ENCODE measurements at regions not wholly inside any gene's neighbourhood (a gene's known extent, or its start where the extent isn't known, plus 50 kb on each side); places are given as distances from the start of the nearest gene placed in this dataset.

DNA sequence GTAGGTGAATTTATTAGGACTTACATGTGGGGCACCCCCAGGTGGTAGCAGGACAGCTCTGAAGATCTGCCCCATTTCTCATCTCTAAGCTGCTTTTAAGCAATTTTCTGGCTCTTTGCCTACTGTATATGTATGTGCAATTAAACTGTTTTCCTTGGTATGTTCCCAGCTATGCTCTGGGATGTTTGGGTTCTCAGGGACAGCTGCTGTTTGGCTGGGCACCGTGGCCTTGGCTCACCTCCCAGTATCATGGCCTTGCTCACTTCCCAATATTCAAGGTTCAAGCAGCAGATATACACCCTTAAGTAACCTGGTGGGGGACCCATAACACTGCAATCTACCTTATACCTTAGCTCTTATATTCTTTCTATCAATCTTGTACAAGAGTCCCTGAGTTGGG lies 53.7 kb upstream of the KITLG start:
- H3K27me3 ChIP-seq, result no peaks in the 10 kb centered on the region
- no peak overlapping the region for H3K27ac ChIP-seq
- peaks cover 4 to 8% (median 7%) of the 10 kb centered on the region in 4 donors for H3K4me1 ChIP-seq
- no peak overlapping the region for H3K4me3 ChIP-seq
- no peak for TF ChIP-seq EP300 (IDR thresholded peaks at IDR 0.05)
- TF ChIP-seq, protein P1, sequence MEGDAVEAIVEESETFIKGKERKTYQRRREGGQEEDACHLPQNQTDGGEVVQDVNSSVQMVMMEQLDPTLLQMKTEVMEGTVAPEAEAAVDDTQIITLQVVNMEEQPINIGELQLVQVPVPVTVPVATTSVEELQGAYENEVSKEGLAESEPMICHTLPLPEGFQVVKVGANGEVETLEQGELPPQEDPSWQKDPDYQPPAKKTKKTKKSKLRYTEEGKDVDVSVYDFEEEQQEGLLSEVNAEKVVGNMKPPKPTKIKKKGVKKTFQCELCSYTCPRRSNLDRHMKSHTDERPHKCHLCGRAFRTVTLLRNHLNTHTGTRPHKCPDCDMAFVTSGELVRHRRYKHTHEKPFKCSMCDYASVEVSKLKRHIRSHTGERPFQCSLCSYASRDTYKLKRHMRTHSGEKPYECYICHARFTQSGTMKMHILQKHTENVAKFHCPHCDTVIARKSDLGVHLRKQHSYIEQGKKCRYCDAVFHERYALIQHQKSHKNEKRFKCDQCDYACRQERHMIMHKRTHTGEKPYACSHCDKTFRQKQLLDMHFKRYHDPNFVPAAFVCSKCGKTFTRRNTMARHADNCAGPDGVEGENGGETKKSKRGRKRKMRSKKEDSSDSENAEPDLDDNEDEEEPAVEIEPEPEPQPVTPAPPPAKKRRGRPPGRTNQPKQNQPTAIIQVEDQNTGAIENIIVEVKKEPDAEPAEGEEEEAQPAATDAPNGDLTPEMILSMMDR (IDR thresholded peaks at IDR 0.05), result no peak
- no peak for ATAC-seq (ENCODE audit: low FRiP score in 2 of 2)
- no peak for DNase-seq
- H3K9me3 ChIP-seq, result no peaks in the 10 kb centered on the region
- WGBS, 2 donors, result 23 to 30% methylated on average over 1 of the region's 1 CpG
- H3K36me3 ChIP-seq, result no peaks in the 10 kb centered on the region

DNA sequence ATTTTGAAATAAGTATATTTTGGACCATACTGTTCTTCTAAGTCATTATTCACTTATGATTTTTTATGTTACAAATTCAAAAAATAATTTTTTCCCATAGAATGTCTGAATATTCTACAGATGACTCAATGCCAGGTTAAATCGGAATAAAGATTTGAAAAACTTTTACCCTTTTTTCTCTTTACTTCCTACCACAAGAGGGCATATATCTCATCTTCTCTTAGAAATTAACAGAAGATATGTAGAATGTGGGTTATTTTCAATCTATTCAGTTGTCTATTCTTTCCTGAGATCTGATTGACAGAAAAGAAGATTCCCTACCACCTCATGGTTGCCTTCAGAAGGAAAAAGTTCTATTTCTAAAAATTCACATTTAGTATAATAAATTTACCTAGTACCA lies 53.0 kb upstream of the KITLG start:
- H3K4me3 ChIP-seq, result no peak overlapping the region
- 81 to 85% methylated on average over 1 of the region's 1 CpG for WGBS, 2 donors
- no peaks in the 10 kb centered on the region for H3K36me3 ChIP-seq
- peaks cover 0 to 2% (median under 1%) of the 10 kb centered on the region in 4 donors for H3K4me1 ChIP-seq
- ATAC-seq (ENCODE audit: low FRiP score in 2 of 2) (no peak), DNase-seq (no peak)
- no peak overlapping the region for H3K27ac ChIP-seq
- no peaks in the 10 kb centered on the region for H3K9me3 ChIP-seq
- no peak for TF ChIP-seq EP300 (IDR thresholded peaks at IDR 0.05)
- TF ChIP-seq POLR2AphosphoS5 (IDR thresholded peaks at IDR 0.05), result no peak
- no peak for TF ChIP-seq POLR2A (IDR thresholded peaks at IDR 0.05)
- H3K27me3 ChIP-seq, result no peaks in the 10 kb centered on the region

DNA sequence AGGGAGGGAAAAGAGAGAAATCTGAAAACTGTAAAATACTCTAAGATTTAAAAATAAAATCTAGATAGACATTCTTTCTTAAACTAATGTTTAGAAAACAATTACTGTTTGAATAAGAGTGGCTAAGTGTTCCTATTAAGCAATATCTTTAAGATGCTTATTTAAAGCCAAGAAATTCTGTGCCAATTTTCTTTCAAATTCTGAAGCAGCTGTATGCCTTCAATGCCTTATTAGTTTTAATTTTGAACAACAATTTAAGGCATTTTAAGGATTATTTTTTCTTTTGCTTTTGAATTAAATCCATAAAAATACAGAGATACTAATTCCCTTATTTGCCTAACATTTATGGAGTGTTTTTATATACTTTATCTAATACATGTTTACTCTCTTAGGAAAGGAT lies 50.3 kb upstream of the KITLG start:
- no peak for TF ChIP-seq POLR2AphosphoS5 (IDR thresholded peaks at IDR 0.05)
- TF ChIP-seq, protein P1 (IDR thresholded peaks at IDR 0.05), result no peak
- TF ChIP-seq EP300 (IDR thresholded peaks at IDR 0.05), result no peak
- no peak for TF ChIP-seq POLR2A (IDR thresholded peaks at IDR 0.05)
- Histone ChIP-seq H3K4me3 (no peak overlapping the region), H3K9me3 (no peaks in the 10 kb centered on the region), H3K27me3 (no peaks in the 10 kb centered on the region), H3K4me1 (no peaks in the 10 kb centered on the region), H3K27ac (no peak overlapping the region), H3K36me3 (no peaks in the 10 kb centered on the region)
- no peak for DNase-seq
- no peak for ATAC-seq (ENCODE audit: low FRiP score in 2 of 2)

Small RNA genes lying in the stretch of these regions (small RNA-seq; reads per million reads assigned to genes)
- 0 reads per million in 4 donors for gene RNU7-120P
